Liver (tissue), 8 donors: ENCODE measurements at regions not wholly inside any gene's neighbourhood (a gene's known extent, or its start where the extent isn't known, plus 50 kb on each side); places are given as distances from the start of the nearest gene placed in this dataset.

Experiments
- DNase-seq: peaks from one replicate; pipeline ENCODE4 v3.0.0-alpha.2; 2017; ENCODE audit warnings: low spot score
- H3K27ac ChIP-seq, 2 donors: one replicate each; pipeline ENCODE4 v1.7.0; 2013; ENCODE audit warnings: inconsistent platforms in 2 of 2, low read length in 2 of 2, control low read depth in 1 of 2, low read depth in 1 of 2, mild to moderate bottlenecking in 1 of 2
- H3K27me3 ChIP-seq, 4 donors: one replicate each; pipeline versions ENCODE4 v1.6.1 to v1.7.0; 2013; ENCODE audit warnings: low read length in 3 of 4, inconsistent platforms in 1 of 4, mild to moderate bottlenecking in 1 of 4, moderate library complexity in 1 of 4; ENCODE audit not compliant: control insufficient read depth in 4 of 4, insufficient read depth in 4 of 4
- H3K36me3 ChIP-seq, 4 donors: one replicate each; pipeline versions ENCODE4 v1.6.1 to v1.7.0; 2013; ENCODE audit warnings: low read length in 3 of 4, mild to moderate bottlenecking in 3 of 4, low read depth in 1 of 4, moderate library complexity in 1 of 4; ENCODE audit not compliant: control insufficient read depth in 4 of 4, insufficient read depth in 3 of 4
- H3K4me1 ChIP-seq, 4 donors: one replicate each; pipeline versions ENCODE4 v1.6.1 to v1.7.0; 2013; ENCODE audit warnings: low read length in 3 of 4, mild to moderate bottlenecking in 3 of 4, moderate library complexity in 1 of 4; ENCODE audit not compliant: control insufficient read depth in 4 of 4, insufficient read depth in 4 of 4
- H3K4me3 ChIP-seq, 3 donors: one replicate each; pipeline versions ENCODE4 v1.6.1 to v1.7.0; 2013; ENCODE audit warnings: low read length in 3 of 3, control low read depth in 1 of 3, low read depth in 1 of 3, mild to moderate bottlenecking in 1 of 3
- H3K9ac ChIP-seq, 2 donors: one replicate each; pipeline ENCODE4 v1.7.0; 2013; ENCODE audit warnings: low read length in 2 of 2, mild to moderate bottlenecking in 2 of 2, moderate library complexity in 2 of 2, control low read depth in 1 of 2, low read depth in 1 of 2
- H3K9me3 ChIP-seq, 4 donors: one replicate each; pipeline versions ENCODE4 v1.6.1 to v1.7.0; 2013; ENCODE audit warnings: low read length in 3 of 4; ENCODE audit not compliant: control insufficient read depth in 4 of 4
- CTCF ChIP-seq: fragments of 150-350 bp; IDR thresholded peaks from 2 replicates; pipeline ENCODE4 v1.5.1; 2017; ENCODE audit warnings: improper control_type of control experiment, low read depth, low read length; ENCODE audit not compliant: missing input control
- EGR1 ChIP-seq, 2 donors: IDR thresholded peaks; 2 replicates each; pipeline ENCODE4 v1.6.1; 2016 to 2018; ENCODE audit warnings: antibody characterized with exemption in 2 of 2, low read depth in 2 of 2
- FOXA1 ChIP-seq: IDR thresholded peaks from 2 replicates; pipeline ENCODE4 v1.6.1; 2016; ENCODE audit warnings: antibody characterized with exemption
- FOXA2 ChIP-seq: IDR thresholded peaks from 2 replicates; pipeline ENCODE4 v1.6.1; 2016; ENCODE audit warnings: antibody characterized with exemption
- GABPA ChIP-seq, 2 donors: IDR thresholded peaks in 1 of 2; conservative IDR thresholded peaks in 1 of 2; 2 replicates each; pipeline ENCODE4 v1.6.1; 2016; ENCODE audit warnings: antibody characterized with exemption in 2 of 2, mild to moderate bottlenecking in 1 of 2, moderate library complexity in 1 of 2
- HNF4A ChIP-seq, 2 donors: conservative IDR thresholded peaks; 2 replicates each; pipeline ENCODE4 v1.6.1; 2016; ENCODE audit warnings: antibody characterized with exemption in 2 of 2, mild to moderate bottlenecking in 2 of 2
- HNF4G ChIP-seq: IDR thresholded peaks from 2 replicates; pipeline ENCODE4 v1.6.1; 2016; ENCODE audit warnings: antibody characterized with exemption
- JUND ChIP-seq, 2 donors: IDR thresholded peaks; 2 replicates each; pipeline ENCODE4 v1.6.1; 2016; ENCODE audit warnings: antibody characterized with exemption in 2 of 2
- NR2F2 ChIP-seq: IDR thresholded peaks from 2 replicates; pipeline ENCODE4 v1.6.1; 2016; ENCODE audit warnings: antibody characterized with exemption
- RAD21 ChIP-seq, 2 donors: IDR thresholded peaks; 2 replicates each; pipeline ENCODE4 v1.6.1; 2016; ENCODE audit warnings: antibody characterized with exemption in 2 of 2, mild to moderate bottlenecking in 2 of 2
- REST ChIP-seq: IDR thresholded peaks from 2 replicates; pipeline ENCODE4 v1.6.1; 2016; ENCODE audit warnings: antibody characterized with exemption, mild to moderate bottlenecking
- RXRA ChIP-seq, 2 donors: IDR thresholded peaks; 2 replicates each; pipeline ENCODE4 v1.6.1; 2017 to 2018; ENCODE audit warnings: antibody characterized with exemption in 2 of 2, mild to moderate bottlenecking in 1 of 2
- SP1 ChIP-seq: IDR thresholded peaks from 2 replicates; pipeline ENCODE4 v1.6.1; 2018; ENCODE audit warnings: antibody characterized with exemption, mild to moderate bottlenecking
- TAF1 ChIP-seq: conservative IDR thresholded peaks from 2 replicates; pipeline ENCODE4 v1.6.1; 2016; ENCODE audit warnings: antibody characterized with exemption, mild to moderate bottlenecking
- YY1 ChIP-seq: IDR thresholded peaks from 2 replicates; pipeline ENCODE4 v1.6.1; 2016; ENCODE audit warnings: antibody characterized with exemption, mild to moderate bottlenecking
- ZBTB33 ChIP-seq: IDR thresholded peaks from 2 replicates; pipeline ENCODE4 v1.6.1; 2016; ENCODE audit warnings: antibody characterized with exemption
- WGBS: extraction: QIAGEN DNeasy Blood & Tissue Kit; methylation state at CpG from one replicate; pipeline ENCODE4 v1.1.7; 2013; 5-methylcytosine and 5-hydroxymethylcytosine counted together
- TF ChIP-seq, protein P1 (sequence below): IDR thresholded peaks from 2 replicates; pipeline ENCODE4 v1.6.1; 2016; ENCODE audit warnings: antibody characterized with exemption
- TF ChIP-seq, protein P2 (sequence below): IDR thresholded peaks from 2 replicates; pipeline ENCODE4 v1.6.1; 2016; ENCODE audit warnings: antibody characterized with exemption
- donor health status: healthy.
- donor health status: healthy.
- donor health status: healthy.
- donor health status: healthy.
- donor health status: healthy.

DNA sequence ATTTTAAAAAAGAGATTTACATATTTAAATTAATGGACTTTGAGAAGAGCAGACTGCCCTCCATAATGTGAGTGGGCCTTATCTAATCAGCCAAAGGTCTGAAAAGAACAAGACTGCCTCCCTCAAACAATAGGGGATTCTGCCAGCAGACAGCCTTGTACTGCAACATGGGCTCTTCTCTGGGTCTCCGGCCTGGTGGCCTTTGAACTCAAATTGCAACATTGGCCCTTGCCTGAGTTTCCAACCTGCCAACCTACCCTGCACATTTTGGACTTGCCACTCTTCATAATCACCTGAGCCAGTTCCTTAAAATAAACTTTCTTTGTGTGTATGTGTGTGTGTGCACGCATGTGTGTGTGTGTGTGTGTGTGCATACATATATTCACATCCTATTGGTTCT lies 90.8 kb upstream of the OTUD4 start:
- Histone ChIP-seq H3K27me3 (no peaks in the 10 kb centered on the region), H3K9me3 (no peaks in the 10 kb centered on the region), H3K27ac (no peak overlapping the region), H3K4me1 (peaks cover 0 to 3% (median 2%) of the 10 kb centered on the region in 4 donors), H3K36me3 (no peaks in the 10 kb centered on the region), H3K9ac (no peak overlapping the region), H3K4me3 (no peak overlapping the region)
- DNase-seq: no peak
- TF ChIP-seq FOXA1: no peak
- TF ChIP-seq GABPA (IDR thresholded peaks at IDR 0.05 in 1 of 2, conservative IDR thresholded peaks at IDR 0.05 in 1 of 2): no peak
- peak; percentile 67 for TF ChIP-seq YY1
- TF ChIP-seq, protein P1, sequence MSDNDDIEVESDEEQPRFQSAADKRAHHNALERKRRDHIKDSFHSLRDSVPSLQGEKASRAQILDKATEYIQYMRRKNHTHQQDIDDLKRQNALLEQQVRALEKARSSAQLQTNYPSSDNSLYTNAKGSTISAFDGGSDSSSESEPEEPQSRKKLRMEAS: peak; percentile 25
- TF ChIP-seq, protein P2, sequence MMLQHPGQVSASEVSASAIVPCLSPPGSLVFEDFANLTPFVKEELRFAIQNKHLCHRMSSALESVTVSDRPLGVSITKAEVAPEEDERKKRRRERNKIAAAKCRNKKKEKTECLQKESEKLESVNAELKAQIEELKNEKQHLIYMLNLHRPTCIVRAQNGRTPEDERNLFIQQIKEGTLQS: no peak
- peak in 1 of 2 donors; percentile 54 for TF ChIP-seq JUND (IDR thresholded peaks at IDR 0.05)
- TF ChIP-seq HNF4A (conservative IDR thresholded peaks at IDR 0.05): peak; percentile 84 to 92
- TF ChIP-seq RXRA (IDR thresholded peaks at IDR 0.05): peak; percentile 74 to 95
- peak; percentile 51 for TF ChIP-seq HNF4G
- no peak for TF ChIP-seq TAF1
- TF ChIP-seq CTCF: no peak
- no peak for TF ChIP-seq EGR1 (IDR thresholded peaks at IDR 0.05; ENCODE audit: low read depth in 2 of 2)
- no peak for TF ChIP-seq FOXA2
- peak; percentile 69 for TF ChIP-seq ZBTB33
- peak; percentile 68 for TF ChIP-seq NR2F2
- peak; percentile 52 to 56 for TF ChIP-seq RAD21 (IDR thresholded peaks at IDR 0.05)
- TF ChIP-seq SP1: peak; percentile 52
- no peak for TF ChIP-seq REST
- WGBS: 30% methylated on average over 2 of the region's 2 CpGs
